Neuronal stem cell (in vitro differentiated cells): ENCODE measurements at regions not wholly inside any gene's neighbourhood (a gene's known extent, or its start where the extent isn't known, plus 50 kb on each side); places are given as distances from the start of the nearest gene placed in this dataset.

Experiments
- DNase-seq: peaks from one replicate; pipeline ENCODE4 v3.0.0-alpha.2; 2013; ENCODE audit warnings: low spot score
- H2AFZ ChIP-seq: one replicate; pipeline ENCODE4 v1.6.1; 2013; ENCODE audit warnings: mild to moderate bottlenecking, low read length, inconsistent platforms
- H2AK5ac ChIP-seq: 2 replicates; pipeline ENCODE4 v1.6.1; 2013; ENCODE audit warnings: low read depth, mild to moderate bottlenecking, inconsistent platforms, low read length, moderate library complexity, mixed read lengths
- H2BK120ac ChIP-seq: 2 replicates; pipeline ENCODE4 v1.6.1; 2013; ENCODE audit warnings: low read depth, mild to moderate bottlenecking, inconsistent platforms, low read length, moderate library complexity, mixed read lengths
- H2BK12ac ChIP-seq: one replicate; pipeline ENCODE4 v1.6.1; 2013; ENCODE audit warnings: low read length, inconsistent platforms
- H2BK15ac ChIP-seq: 2 replicates; pipeline ENCODE4 v1.6.1; 2013; ENCODE audit warnings: mild to moderate bottlenecking, low read length, inconsistent platforms, mixed read lengths
- H2BK5ac ChIP-seq: one replicate; pipeline ENCODE4 v1.6.1; 2013; ENCODE audit warnings: inconsistent platforms, mild to moderate bottlenecking, low read length, moderate library complexity
- H3K14ac ChIP-seq: one replicate; pipeline ENCODE4 v1.6.1; 2013; ENCODE audit warnings: low read length, inconsistent platforms
- H3K18ac ChIP-seq: 2 replicates; pipeline ENCODE4 v1.6.1; 2013; ENCODE audit warnings: low read length, inconsistent platforms
- H3K23ac ChIP-seq: 2 replicates; pipeline ENCODE4 v1.6.1; 2013; ENCODE audit warnings: low read depth, mild to moderate bottlenecking, mixed read lengths, low read length, inconsistent platforms; ENCODE audit not compliant: poor library complexity
- H3K27ac ChIP-seq: replicated peaks from 3 replicates; pipeline ENCODE4 v1.5.1; 2013; ENCODE audit warnings: low read length, inconsistent platforms
- H3K27me3 ChIP-seq, 3 experiments: 2 replicates each; pipeline ENCODE4 v1.6.1; 2013; ENCODE audit warnings: low read length in 3 of 3, mild to moderate bottlenecking in 2 of 3, inconsistent platforms in 1 of 3, low read depth in 1 of 3, mixed read lengths in 1 of 3, moderate library complexity in 1 of 3; ENCODE audit not compliant: control insufficient read depth in 3 of 3, insufficient read depth in 3 of 3
- H3K36me3 ChIP-seq, 2 donors: replicated peaks in 1 of 2; 2 replicates each; pipeline ENCODE4 v1.6.1; 2013; ENCODE audit warnings: low read length in 2 of 2; ENCODE audit not compliant: control insufficient read depth in 2 of 2, insufficient read depth in 2 of 2
- H3K4ac ChIP-seq: 2 replicates; pipeline ENCODE4 v1.6.1; 2013; ENCODE audit warnings: inconsistent platforms, mild to moderate bottlenecking, low read length, moderate library complexity
- H3K4me1 ChIP-seq, 2 donors: 1 replicate in 1 of 2; 2 replicates in 1 of 2; pipeline ENCODE4 v1.6.1; 2013; ENCODE audit warnings: low read length in 2 of 2, low read depth in 1 of 2; ENCODE audit not compliant: control insufficient read depth in 2 of 2, insufficient read depth in 1 of 2
- H3K4me2 ChIP-seq: one replicate; pipeline ENCODE4 v1.6.1; 2013; ENCODE audit warnings: mild to moderate bottlenecking, low read length, inconsistent platforms; ENCODE audit not compliant: insufficient read depth, poor library complexity, severe bottlenecking
- H3K4me3 ChIP-seq, 2 donors: 2 replicates each; pipeline ENCODE4 v1.5.1; 2013; ENCODE audit warnings: low read length in 2 of 2, mild to moderate bottlenecking in 2 of 2, inconsistent platforms in 1 of 2, moderate library complexity in 1 of 2
- H3K79me1 ChIP-seq: one replicate; pipeline ENCODE4 v1.6.1; 2013; ENCODE audit warnings: low read depth, mild to moderate bottlenecking, inconsistent platforms, low read length, moderate library complexity
- H3K9ac ChIP-seq: one replicate; pipeline ENCODE4 v1.6.1; 2013; ENCODE audit warnings: mild to moderate bottlenecking, low read depth, low read length, inconsistent platforms; ENCODE audit not compliant: poor library complexity
- H3K9me3 ChIP-seq, 2 donors: replicated peaks in 1 of 2; 2 replicates each; pipeline versions ENCODE3 to v1.6.1; 2013; ENCODE audit warnings: low read length in 2 of 2, mild to moderate bottlenecking in 2 of 2, inconsistent platforms in 1 of 2, low read depth in 1 of 2, mixed read lengths in 1 of 2, moderate library complexity in 1 of 2; ENCODE audit not compliant: control insufficient read depth in 2 of 2, insufficient read depth in 1 of 2
- H4K8ac ChIP-seq: one replicate; pipeline ENCODE4 v1.6.1; 2013; ENCODE audit warnings: low read depth, mild to moderate bottlenecking, inconsistent platforms, low read length, moderate library complexity
- H4K91ac ChIP-seq: one replicate; pipeline ENCODE4 v1.6.1; 2013; ENCODE audit warnings: low read length, low read depth, mild to moderate bottlenecking, inconsistent platforms; ENCODE audit not compliant: poor library complexity
- WGBS, 2 donors: extraction: QIAGEN DNeasy Blood & Tissue Kit; methylation state at CpG; one replicate each; pipeline ENCODE4 v1.1.7; 2013; ENCODE audit warnings: missing lambda C conversion rate in 2 of 2, mixed read lengths in 1 of 2; ENCODE audit not compliant: insufficient read length in 2 of 2, insufficient replicate concordance in 1 of 2; ENCODE audit errors: extremely low coverage in 2 of 2; 5-methylcytosine and 5-hydroxymethylcytosine counted together

- H4K8ac ChIP-seq = no peak overlapping the region
- H3K9me3 ChIP-seq = peaks cover 0 to 6% of the 10 kb centered on the region in 2 donors
- no peak overlapping the region for H2BK15ac ChIP-seq
- H3K27me3 ChIP-seq = peaks cover 0 to 9% (median 0%) of the 10 kb centered on the region in 3 experiments
- H2BK12ac ChIP-seq = no peak overlapping the region
- H3K4ac ChIP-seq = no peak overlapping the region
- H3K14ac ChIP-seq = no peak overlapping the region
- H3K36me3 ChIP-seq = no peaks in the 10 kb centered on the region
- H2AK5ac ChIP-seq = no peak overlapping the region
- H3K4me3 ChIP-seq = no peak overlapping the region
- H3K4me2 ChIP-seq = no peak overlapping the region
- H4K91ac ChIP-seq = no peak overlapping the region
- no peak overlapping the region for H2AFZ ChIP-seq
- H3K9ac ChIP-seq = no peak overlapping the region
- no peaks in the 10 kb centered on the region for H3K4me1 ChIP-seq
- no peak overlapping the region for H3K27ac ChIP-seq
- no peak overlapping the region for H2BK5ac ChIP-seq
- WGBS, 2 donors = no CpG with 5 or more reads among the region's 2 CpGs
- no peak overlapping the region for H2BK120ac ChIP-seq
- no peaks in the 10 kb centered on the region for H3K79me1 ChIP-seq
- no peak overlapping the region for H3K18ac ChIP-seq
- no peak for DNase-seq
- H3K23ac ChIP-seq = no peak overlapping the region
Measured at GRCh38 chr5:31130676-31131075, 62.8 kb upstream of the CDH6 start.

GRCh38 chr5:31124651-31125305 is 68.7 kb upstream of the CDH6 start:
- Histone ChIP-seq H3K27ac (no peak overlapping the region), H3K9me3 (peaks cover 0 to 10% of the 10 kb centered on the region in 2 donors), H4K91ac (no peak overlapping the region), H3K79me1 (no peaks in the 10 kb centered on the region), H3K23ac (no peak overlapping the region), H2AK5ac (no peak overlapping the region), H3K36me3 (no peaks in the 10 kb centered on the region), H2BK15ac (no peak overlapping the region), H3K14ac (no peak overlapping the region), H3K4me1 (peaks cover 5 to 13% of the 10 kb centered on the region in 2 donors), H2BK120ac (no peak overlapping the region), H2AFZ (no peak overlapping the region), H2BK12ac (no peak overlapping the region), H3K18ac (no peak overlapping the region), H3K4me3 (no peak overlapping the region), H3K27me3 (peaks cover 0 to 35% (median 0%) of the 10 kb centered on the region in 3 experiments), H3K4me2 (no peak overlapping the region), H2BK5ac (no peak overlapping the region), H3K9ac (no peak overlapping the region), H4K8ac (no peak overlapping the region), H3K4ac (no peak overlapping the region)
- DNase-seq = no peak
- WGBS, 2 donors = no CpG with 5 or more reads among the region's 5 CpGs

GRCh38 chr5:31124026-31124425 is 69.5 kb upstream of the CDH6 start:
- no peak overlapping the region for H4K91ac ChIP-seq
- DNase-seq = no peak
- no peak overlapping the region for H3K27ac ChIP-seq
- peaks cover 0 to 10% of the 10 kb centered on the region in 2 donors for H3K9me3 ChIP-seq
- no peaks in the 10 kb centered on the region for H3K36me3 ChIP-seq
- no peak overlapping the region for H4K8ac ChIP-seq
- WGBS, 2 donors = no CpG with 5 or more reads among the region's 1 CpG
- no peak overlapping the region for H3K4ac ChIP-seq
- no peak overlapping the region for H2AFZ ChIP-seq
- no peak overlapping the region for H3K4me3 ChIP-seq
- H3K79me1 ChIP-seq = no peaks in the 10 kb centered on the region
- no peak overlapping the region for H3K23ac ChIP-seq
- peaks cover 0 to 32% (median 0%) of the 10 kb centered on the region in 3 experiments for H3K27me3 ChIP-seq
- no peak overlapping the region for H2BK12ac ChIP-seq
- H3K14ac ChIP-seq = no peak overlapping the region
- no peak overlapping the region for H2BK15ac ChIP-seq
- H2BK5ac ChIP-seq = no peak overlapping the region
- H2AK5ac ChIP-seq = no peak overlapping the region
- no peak overlapping the region for H3K18ac ChIP-seq
- H2BK120ac ChIP-seq = no peak overlapping the region
- no peak overlapping the region for H3K9ac ChIP-seq
- no peak overlapping the region for H3K4me2 ChIP-seq
- H3K4me1 ChIP-seq = peaks cover 6 to 14% of the 10 kb centered on the region in 2 donors

- Histone ChIP-seq H4K8ac (no peak overlapping the region), H3K9me3 (peaks cover 0 to 12% of the 10 kb centered on the region in 2 donors), H3K79me1 (no peaks in the 10 kb centered on the region), H3K27me3 (peaks cover 0 to 32% (median 0%) of the 10 kb centered on the region in 3 experiments), H2AFZ (no peak overlapping the region), H2BK120ac (no peak overlapping the region), H3K4ac (no peak overlapping the region), H3K4me3 (no peak overlapping the region), H3K27ac (no peak overlapping the region), H2BK5ac (no peak overlapping the region), H3K4me1 (peaks cover 11 to 18% of the 10 kb centered on the region in 2 donors), H3K14ac (no peak overlapping the region), H2BK15ac (no peak overlapping the region), H3K4me2 (no peak overlapping the region), H3K18ac (no peak overlapping the region), H3K9ac (no peak overlapping the region), H3K23ac (no peak overlapping the region), H2BK12ac (no peak overlapping the region), H2AK5ac (no peak overlapping the region), H4K91ac (no peak overlapping the region), H3K36me3 (no peaks in the 10 kb centered on the region)
- DNase-seq = no peak
- WGBS, 2 donors = no CpG with 5 or more reads among the region's 4 CpGs
Measured at GRCh38 chr5:31122998-31123951, 70.2 kb upstream of the CDH6 start.
